Suprapubic skin (tissue), 4 donors: ENCODE measurements at regions not wholly inside any gene's neighbourhood (a gene's known extent, or its start where the extent isn't known, plus 50 kb on each side); places are given as distances from the start of the nearest gene placed in this dataset.

ENCODE experiments used
- DNase-seq, 2 donors: peaks; one replicate each; pipeline ENCODE4 v3.0.0-alpha.2; 2019; ENCODE audit warnings: low spot score in 2 of 2
- H3K27ac ChIP-seq: fragments of 200-600 bp; sonication (generic); one replicate; pipeline ENCODE4 v1.5.1; 2019
- H3K27me3 ChIP-seq: fragments of 200-600 bp; sonication (generic); one replicate; pipeline ENCODE4 v1.5.1; 2019
- H3K36me3 ChIP-seq: fragments of 200-600 bp; sonication (generic); one replicate; pipeline ENCODE4 v1.5.1; 2019
- H3K4me1 ChIP-seq: fragments of 200-600 bp; sonication (generic); one replicate; pipeline ENCODE4 v1.5.1; 2019
- H3K4me3 ChIP-seq: fragments of 200-600 bp; sonication (generic); one replicate; pipeline ENCODE4 v1.5.1; 2019; ENCODE audit warnings: mild to moderate bottlenecking
- H3K9me3 ChIP-seq: fragments of 200-600 bp; sonication (generic); one replicate; pipeline ENCODE4 v1.5.1; 2019
- CTCF ChIP-seq, 2 donors: fragments of 200-600 bp in 1 of 2; fragments of 450-650 bp in 1 of 2; sonication (generic) in 1 of 2; IDR thresholded peaks; one replicate each; pipeline ENCODE4 v1.5.1; 2016 to 2019; ENCODE audit warnings: antibody characterized with exemption in 2 of 2, mild to moderate bottlenecking in 1 of 2, moderate library complexity in 1 of 2
- EP300 ChIP-seq: sonication (generic); formaldehyde crosslinking; IDR thresholded peaks from one replicate; pipeline ENCODE4 v1.6.1; 2017; ENCODE audit warnings: antibody characterized with exemption
- POLR2A ChIP-seq, 2 donors: fragments of 450-650 bp; IDR thresholded peaks; one replicate each; pipeline ENCODE4 v1.6.1; 2017; ENCODE audit warnings: antibody characterized with exemption in 2 of 2, mild to moderate bottlenecking in 2 of 2, moderate library complexity in 2 of 2
- POLR2AphosphoS5 ChIP-seq, 3 donors: sonication (generic); formaldehyde crosslinking; IDR thresholded peaks; one replicate each; pipeline ENCODE4 v1.6.1; 2017; ENCODE audit warnings: antibody characterized with exemption in 3 of 3
- WGBS: methylation state at CpG from one replicate; pipeline ENCODE4 v1.1.5; 2018; 5-methylcytosine and 5-hydroxymethylcytosine counted together

DNA sequence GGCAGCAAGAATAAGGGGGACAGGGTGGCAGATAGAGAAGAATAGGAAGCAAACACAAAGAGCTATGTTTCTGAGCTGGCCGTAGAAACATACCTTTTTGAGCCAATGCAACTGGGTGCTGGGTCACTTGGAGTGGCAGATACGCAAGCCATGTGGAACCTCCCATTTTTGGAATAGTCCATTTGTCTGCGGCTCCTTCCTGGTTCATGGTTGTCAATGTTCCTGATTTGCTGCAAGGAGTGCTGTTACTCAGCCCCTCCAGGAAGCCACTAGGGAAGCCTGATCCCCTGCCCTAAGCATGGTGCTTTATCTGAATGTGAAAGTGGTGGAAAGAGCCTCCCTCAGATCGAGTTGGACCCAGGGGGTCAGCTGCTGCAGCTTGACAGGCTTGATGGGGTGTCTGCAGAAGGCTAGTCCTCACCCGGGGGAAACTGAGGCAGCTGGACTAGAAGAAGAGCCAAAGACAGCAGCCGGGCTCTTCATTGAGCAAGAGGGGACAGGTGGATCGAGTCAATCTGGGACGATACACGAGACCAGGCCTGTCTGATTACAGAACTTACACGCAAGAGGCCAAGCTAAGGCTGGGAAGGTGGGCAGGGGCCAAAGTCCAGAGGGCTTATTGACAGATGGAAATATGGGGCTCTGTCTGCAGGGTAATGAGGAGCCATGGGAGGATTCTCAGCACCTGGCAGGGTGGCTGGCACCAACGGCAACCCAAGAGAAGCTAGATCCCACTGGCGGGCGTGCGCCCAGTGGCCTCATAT, 57.4 kb upstream of the CTNNBL1 start:
- no peak overlapping the region for H3K27ac ChIP-seq
- no peak for DNase-seq
- H3K27me3 ChIP-seq, result peaks cover 57% of the 10 kb centered on the region
- TF ChIP-seq POLR2A (IDR thresholded peaks at IDR 0.05), result no peak
- TF ChIP-seq POLR2AphosphoS5 (IDR thresholded peaks at IDR 0.05), result no peak
- no peak for TF ChIP-seq EP300
- no peak for TF ChIP-seq CTCF (IDR thresholded peaks at IDR 0.05)
- WGBS, result 83% methylated on average over 11 of the region's 14 CpGs
- no peak overlapping the region for H3K4me3 ChIP-seq
- no peaks in the 10 kb centered on the region for H3K4me1 ChIP-seq
- H3K36me3 ChIP-seq, result no peaks in the 10 kb centered on the region
- H3K9me3 ChIP-seq, result no peaks in the 10 kb centered on the region

GRCh38 chr20:37630993-37631392, 62.8 kb upstream of the CTNNBL1 start:
- TF ChIP-seq CTCF (IDR thresholded peaks at IDR 0.05) (no peak), EP300 (no peak), POLR2A (IDR thresholded peaks at IDR 0.05) (no peak), POLR2AphosphoS5 (IDR thresholded peaks at IDR 0.05) (no peak)
- no peak overlapping the region for H3K4me3 ChIP-seq
- peaks cover 53% of the 10 kb centered on the region for H3K27me3 ChIP-seq
- DNase-seq, result no peak
- WGBS, result 35% methylated on average over 3 of the region's 3 CpGs
- no peaks in the 10 kb centered on the region for H3K36me3 ChIP-seq
- no peaks in the 10 kb centered on the region for H3K9me3 ChIP-seq
- H3K27ac ChIP-seq, result no peak overlapping the region
- no peaks in the 10 kb centered on the region for H3K4me1 ChIP-seq

GRCh38 chr20:37630166-37630565, 63.7 kb upstream of the CTNNBL1 start:
- Histone ChIP-seq H3K36me3 (no peaks in the 10 kb centered on the region), H3K4me1 (no peaks in the 10 kb centered on the region), H3K27ac (no peak overlapping the region), H3K9me3 (no peaks in the 10 kb centered on the region), H3K4me3 (no peak overlapping the region), H3K27me3 (peaks cover 55% of the 10 kb centered on the region)
- no peak for DNase-seq
- WGBS, result 44% methylated on average over 2 of the region's 2 CpGs
- TF ChIP-seq POLR2AphosphoS5 (IDR thresholded peaks at IDR 0.05) (no peak), POLR2A (IDR thresholded peaks at IDR 0.05) (no peak), CTCF (IDR thresholded peaks at IDR 0.05) (no peak), EP300 (no peak)

- peaks cover 52% of the 10 kb centered on the region for H3K27me3 ChIP-seq
- DNase-seq, result no peak
- H3K36me3 ChIP-seq, result no peaks in the 10 kb centered on the region
- TF ChIP-seq POLR2A (IDR thresholded peaks at IDR 0.05), result no peak
- no peak for TF ChIP-seq CTCF (IDR thresholded peaks at IDR 0.05)
- TF ChIP-seq POLR2AphosphoS5 (IDR thresholded peaks at IDR 0.05), result no peak
- no peak for TF ChIP-seq EP300
- no peaks in the 10 kb centered on the region for H3K9me3 ChIP-seq
- H3K27ac ChIP-seq, result no peak overlapping the region
- no peak overlapping the region for H3K4me3 ChIP-seq
- no peaks in the 10 kb centered on the region for H3K4me1 ChIP-seq
These were observed 66.1 kb upstream of the CTNNBL1 start for GRCh38 chr20:37627767-37628130.

GRCh38 chr20:37627060-37627766, 66.6 kb upstream of the CTNNBL1 start:
- Histone ChIP-seq H3K27ac (no peak overlapping the region), H3K4me3 (no peak overlapping the region), H3K4me1 (no peaks in the 10 kb centered on the region), H3K9me3 (no peaks in the 10 kb centered on the region), H3K27me3 (peaks cover 53% of the 10 kb centered on the region), H3K36me3 (no peaks in the 10 kb centered on the region)
- DNase-seq, result no peak
- TF ChIP-seq CTCF (IDR thresholded peaks at IDR 0.05) (no peak), POLR2AphosphoS5 (IDR thresholded peaks at IDR 0.05) (no peak), POLR2A (IDR thresholded peaks at IDR 0.05) (no peak), EP300 (no peak)
- WGBS, result 34% methylated on average over 15 of the region's 15 CpGs
